ENCODE measurements at regions not wholly inside any gene's neighbourhood (a gene's known extent, or its start where the extent isn't known, plus 50 kb on each side); places are given as distances from the start of the nearest gene placed in this dataset.

DNA sequence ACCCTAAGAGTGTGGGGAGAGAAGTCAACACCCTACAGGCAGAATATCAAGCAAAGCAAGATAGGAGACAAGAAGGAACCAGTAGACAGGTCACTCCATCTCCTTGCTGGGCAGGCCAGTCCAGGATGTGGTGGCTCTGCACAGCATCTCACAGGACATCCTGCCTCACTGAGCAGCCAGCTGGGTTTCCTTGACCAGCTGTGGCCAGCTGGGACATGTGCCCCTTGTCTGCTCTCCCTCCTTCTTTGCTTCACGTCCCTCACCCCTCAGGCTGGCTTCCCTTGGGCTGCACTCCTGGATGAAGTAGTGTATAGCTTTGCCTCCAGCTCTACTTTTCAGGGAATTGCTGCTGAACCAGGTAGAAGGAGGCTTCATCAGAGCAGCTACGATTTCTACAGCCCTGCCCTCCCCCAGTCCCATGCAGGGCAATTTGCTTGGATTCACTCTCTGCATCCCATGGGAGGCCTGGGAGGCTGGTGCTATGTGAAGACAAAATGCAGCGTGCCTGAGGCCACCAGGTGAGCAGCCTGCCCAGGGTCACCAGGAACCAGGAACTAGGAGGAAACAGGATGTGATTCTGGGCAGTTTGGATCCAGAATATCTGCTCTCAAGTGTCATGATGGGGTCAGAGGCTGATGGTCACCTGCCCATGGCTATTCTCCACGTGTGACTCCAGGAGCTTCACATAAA is 110.0 kb upstream of the PMEPA1 start (continued):
- TF ChIP-seq ZNF331 (CRISPR knock-in tag; IDR thresholded peaks at IDR 0.05; ENCODE audit: low read depth) = no peak
- TF ChIP-seq EZH2 (IDR thresholded peaks at IDR 0.05; ENCODE audit: low read depth, unreplicated experiment) = no peak
- TF ChIP-seq STAT1 (IDR thresholded peaks at IDR 0.05; ENCODE audit: unreplicated experiment) = no peak
- TF ChIP-seq, protein P1, sequence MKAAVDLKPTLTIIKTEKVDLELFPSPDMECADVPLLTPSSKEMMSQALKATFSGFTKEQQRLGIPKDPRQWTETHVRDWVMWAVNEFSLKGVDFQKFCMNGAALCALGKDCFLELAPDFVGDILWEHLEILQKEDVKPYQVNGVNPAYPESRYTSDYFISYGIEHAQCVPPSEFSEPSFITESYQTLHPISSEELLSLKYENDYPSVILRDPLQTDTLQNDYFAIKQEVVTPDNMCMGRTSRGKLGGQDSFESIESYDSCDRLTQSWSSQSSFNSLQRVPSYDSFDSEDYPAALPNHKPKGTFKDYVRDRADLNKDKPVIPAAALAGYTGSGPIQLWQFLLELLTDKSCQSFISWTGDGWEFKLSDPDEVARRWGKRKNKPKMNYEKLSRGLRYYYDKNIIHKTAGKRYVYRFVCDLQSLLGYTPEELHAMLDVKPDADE (IDR thresholded peaks at IDR 0.05) = no peak
- TF ChIP-seq REST (IDR thresholded peaks at IDR 0.05; ENCODE audit: unreplicated experiment) = no peak
- no peak for TF ChIP-seq ZNF114 (CRISPR knock-in tag; IDR thresholded peaks at IDR 0.05)
- no peak for TF ChIP-seq CTCF (conservative IDR thresholded peaks at IDR 0.05; ENCODE audit: low read depth in 2 of 2)

- H3K36me3 ChIP-seq (ENCODE audit: insufficient read depth) = no peaks in the 10 kb centered on the region
- no peaks in the 10 kb centered on the region; the same call in 1 of the 2 replicates for H3K9me2 ChIP-seq (ENCODE audit: insufficient read depth)
- TF ChIP-seq NANOG (IDR thresholded peaks at IDR 0.05; ENCODE audit: borderline replicate concordance) = no peak
- TF ChIP-seq EZH2phosphoT487 (IDR thresholded peaks at IDR 0.05; ENCODE audit: unreplicated experiment) = no peak
- no peak for TF ChIP-seq STAT1 (IDR thresholded peaks at IDR 0.05; ENCODE audit: unreplicated experiment)
- TF ChIP-seq ZNF462 (CRISPR knock-in tag; IDR thresholded peaks at IDR 0.05) = no peak
- no peak for TF ChIP-seq ZNF331 (CRISPR knock-in tag; IDR thresholded peaks at IDR 0.05; ENCODE audit: low read depth)
- TF ChIP-seq, protein P1 (IDR thresholded peaks at IDR 0.05) = no peak
- no peak overlapping the region for H3K27ac ChIP-seq (ENCODE audit: low read depth)
- no peaks in the 10 kb centered on the region for H3K27me3 ChIP-seq (ENCODE audit: insufficient read depth)
- Mint-ChIP-seq H3K9me3 (peaks cover 7% of the 10 kb centered on the region; the same call in 2 of the 3 replicates), H3K27me3 (ENCODE audit: insufficient read depth, low read depth, poor library complexity) (peaks cover 10% of the 10 kb centered on the region), H3K4me1 (peaks cover 5% of the 10 kb centered on the region; the same call in 1 of the 3 replicates), H3K36me3 (ENCODE audit: low read depth) (no peaks in the 10 kb centered on the region), H3K27ac (no peak overlapping the region), H3K4me3 (no peak overlapping the region)
- no peaks in the 10 kb centered on the region for H3K4me1 ChIP-seq (ENCODE audit: insufficient read depth)
- no peak for DNase-seq (ENCODE audit: low spot score)
- no peak overlapping the region for H3K4me3 ChIP-seq
- H2AFZ ChIP-seq = no peak overlapping the region
- H3K4me2 ChIP-seq = no peak overlapping the region
- H3K79me2 ChIP-seq (replicated peaks; ENCODE audit: insufficient read depth) = no peaks in the 10 kb centered on the region
- H3F3A ChIP-seq (replicated peaks; ENCODE audit: low read depth) = no peaks in the 10 kb centered on the region
- H4K20me1 ChIP-seq (replicated peaks; ENCODE audit: insufficient read depth) = no peaks in the 10 kb centered on the region
- no peak for ATAC-seq
Measured at GRCh38 chr20:57819291-57819690, 109.5 kb upstream of the PMEPA1 start.
